ENCODE measurements at regions not wholly inside any gene's neighbourhood (a gene's known extent, or its start where the extent isn't known, plus 50 kb on each side); places are given as distances from the start of the nearest gene placed in this dataset.

DNA sequence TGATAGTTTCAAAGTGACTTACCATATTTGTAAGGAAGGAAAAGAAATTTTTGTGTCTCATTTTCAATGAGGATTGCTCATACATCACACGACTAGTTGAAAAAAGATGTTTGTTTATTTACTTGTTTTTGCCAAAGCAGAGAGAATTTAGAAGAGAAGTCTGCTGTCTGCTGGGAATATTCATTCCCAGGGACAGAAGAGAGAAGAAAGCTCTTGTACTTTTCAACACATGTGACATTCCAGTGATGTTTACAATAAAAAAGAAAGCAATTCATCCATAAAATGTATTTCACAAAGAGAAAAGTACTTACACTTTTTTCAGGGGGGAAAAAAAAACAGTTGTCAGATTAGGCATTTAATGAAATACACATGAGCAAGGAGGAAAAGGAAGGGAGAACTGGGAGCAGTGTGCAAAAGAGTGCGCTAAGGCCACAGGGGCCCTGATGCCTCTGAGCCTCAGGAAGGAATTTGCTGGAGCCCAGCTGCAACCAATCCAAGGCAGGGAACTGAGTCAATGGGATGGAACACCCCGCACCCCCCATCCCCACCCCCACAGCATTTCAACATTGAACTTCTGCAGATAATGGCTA, 115.0 kb downstream of the RPAP3 start:
- H3K4me3 Mint-ChIP-seq: no peak overlapping the region
- H3K4me1 Mint-ChIP-seq: no peaks in the 10 kb centered on the region
- H3K27ac Mint-ChIP-seq: no peak overlapping the region
- no peak overlapping the region for H3K4me3 ChIP-seq (ENCODE audit: low read length)
- H3K36me3 Mint-ChIP-seq (ENCODE audit: low read depth): no peaks in the 10 kb centered on the region
- H3K9me3 ChIP-seq (ENCODE audit: control insufficient read depth, low read length): no peaks in the 10 kb centered on the region
- H3K9ac ChIP-seq (ENCODE audit: extremely low read depth, low read length, poor library complexity, severe bottlenecking): no peak overlapping the region
- H3K27me3 ChIP-seq (ENCODE audit: control insufficient read depth, insufficient read depth, low read length, poor library complexity, severe bottlenecking): no peaks in the 10 kb centered on the region
- TF ChIP-seq CTCF (conservative IDR thresholded peaks at IDR 0.05): no peak
- no peaks in the 10 kb centered on the region for H3K9me3 Mint-ChIP-seq
- H3K36me3 ChIP-seq (ENCODE audit: control insufficient read depth, insufficient read depth, low read length): no peaks in the 10 kb centered on the region
- 85 to 100% methylated on average over 1 to 3 of the region's 3 CpGs for WGBS, 2 experiments (ENCODE audit: insufficient coverage in 1 of 2, insufficient read length in 1 of 2)
- H3K27me3 Mint-ChIP-seq (ENCODE audit: insufficient read depth): no peaks in the 10 kb centered on the region
- no peak overlapping the region for H3K27ac ChIP-seq (ENCODE audit: low read depth, low read length)
- DNase-seq: no peak
- H3K4me1 ChIP-seq (ENCODE audit: control insufficient read depth, insufficient read depth, low read length): no peaks in the 10 kb centered on the region

- H3K27me3 Mint-ChIP-seq (ENCODE audit: insufficient read depth): no peaks in the 10 kb centered on the region
- Histone ChIP-seq H3K4me1 (ENCODE audit: control insufficient read depth, insufficient read depth, low read length) (no peaks in the 10 kb centered on the region), H3K4me3 (ENCODE audit: low read length) (no peak overlapping the region), H3K9ac (ENCODE audit: extremely low read depth, low read length, poor library complexity, severe bottlenecking) (no peak overlapping the region), H3K27ac (ENCODE audit: low read depth, low read length) (no peak overlapping the region), H3K27me3 (ENCODE audit: control insufficient read depth, insufficient read depth, low read length, poor library complexity, severe bottlenecking) (no peaks in the 10 kb centered on the region), H3K36me3 (ENCODE audit: control insufficient read depth, insufficient read depth, low read length) (no peaks in the 10 kb centered on the region), H3K9me3 (ENCODE audit: control insufficient read depth, low read length) (no peaks in the 10 kb centered on the region)
- DNase-seq: no peak
- no peaks in the 10 kb centered on the region for H3K9me3 Mint-ChIP-seq
- no peak overlapping the region for H3K4me3 Mint-ChIP-seq
- 90 to 94% methylated on average over 2 to 4 of the region's 4 CpGs for WGBS, 2 experiments (ENCODE audit: insufficient coverage in 1 of 2, insufficient read length in 1 of 2)
- H3K4me1 Mint-ChIP-seq: no peaks in the 10 kb centered on the region
- H3K27ac Mint-ChIP-seq: no peak overlapping the region
- H3K36me3 Mint-ChIP-seq (ENCODE audit: low read depth): no peaks in the 10 kb centered on the region
- no peak for TF ChIP-seq CTCF (conservative IDR thresholded peaks at IDR 0.05)
Observed at GRCh38 chr12:47586952-47587669, 118.7 kb downstream of the RPAP3 start.

- H3K27me3 Mint-ChIP-seq (ENCODE audit: insufficient read depth): no peaks in the 10 kb centered on the region
- no peaks in the 10 kb centered on the region for H3K9me3 ChIP-seq (ENCODE audit: control insufficient read depth, low read length)
- no peak overlapping the region for H3K27ac ChIP-seq (ENCODE audit: low read depth, low read length)
- no peak overlapping the region for H3K4me3 ChIP-seq (ENCODE audit: low read length)
- H3K4me1 ChIP-seq (ENCODE audit: control insufficient read depth, insufficient read depth, low read length): no peaks in the 10 kb centered on the region
- H3K4me1 Mint-ChIP-seq: no peaks in the 10 kb centered on the region
- TF ChIP-seq CTCF (conservative IDR thresholded peaks at IDR 0.05): no peak
- 90% methylated on average over 2 of the region's 2 CpGs; no CpG with 5 or more reads in 1 of the 2 experiments for WGBS, 2 experiments (ENCODE audit: insufficient coverage in 1 of 2, insufficient read length in 1 of 2)
- no peaks in the 10 kb centered on the region for H3K36me3 Mint-ChIP-seq (ENCODE audit: low read depth)
- no peak overlapping the region for H3K9ac ChIP-seq (ENCODE audit: extremely low read depth, low read length, poor library complexity, severe bottlenecking)
- H3K27me3 ChIP-seq (ENCODE audit: control insufficient read depth, insufficient read depth, low read length, poor library complexity, severe bottlenecking): no peaks in the 10 kb centered on the region
- H3K9me3 Mint-ChIP-seq: no peaks in the 10 kb centered on the region
- no peak for DNase-seq
- H3K36me3 ChIP-seq (ENCODE audit: control insufficient read depth, insufficient read depth, low read length): no peaks in the 10 kb centered on the region
- no peak overlapping the region for H3K4me3 Mint-ChIP-seq
- H3K27ac Mint-ChIP-seq: no peak overlapping the region
Observed at GRCh38 chr12:47585507-47585906, 120.3 kb downstream of the RPAP3 start.

Data from endodermal cell (in vitro differentiated cells).